ENCODE measurements at regions not wholly inside any gene's neighbourhood (a gene's known extent, or its start where the extent isn't known, plus 50 kb on each side); places are given as distances from the start of the nearest gene placed in this dataset.
"Not testable (repeated sequence)": the region's sequence is repeated elsewhere in the genome, so short reads cannot be mapped to it uniquely, and the experiment has no call there.

DNA sequence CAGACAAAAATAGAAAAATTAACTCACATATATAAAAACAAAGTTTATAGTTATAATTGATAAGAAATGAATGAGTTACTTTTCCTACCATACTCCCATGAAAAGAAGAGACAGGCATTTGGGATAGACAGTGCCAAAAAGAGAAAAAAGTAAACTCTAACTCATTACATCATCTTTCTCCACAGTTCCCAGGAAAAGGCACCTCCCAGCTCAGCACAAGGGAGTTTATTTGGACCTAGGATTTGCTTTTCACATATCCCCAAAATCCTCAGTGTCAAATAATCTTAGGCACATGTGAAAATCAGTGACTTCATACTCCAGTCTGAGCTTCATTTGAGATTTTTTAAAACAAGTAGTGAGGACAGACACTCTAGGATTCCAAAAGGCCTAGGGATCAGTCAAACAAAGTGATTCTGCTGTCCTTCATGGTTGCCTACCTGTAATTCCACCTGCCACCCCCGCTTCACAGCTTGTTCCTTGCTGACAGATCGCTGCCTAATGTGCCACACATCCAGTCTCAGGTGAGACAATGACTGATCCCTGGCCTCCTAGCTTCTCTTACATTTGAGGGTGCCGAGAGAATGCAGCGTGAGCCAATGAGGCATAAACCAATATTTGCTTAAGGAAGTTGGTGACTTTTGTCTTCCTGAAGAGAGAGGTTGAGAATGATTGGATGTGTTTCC is 573.7 kb downstream of the TBL1XR1 start:
- CTCF ChIA-PET: no interaction called here
- Mint-ChIP-seq H3K36me3 (no peaks in the 10 kb centered on the region), H3K4me1 (no peaks in the 10 kb centered on the region), H3K4me3 (no peak overlapping the region), H3K27ac (no peak overlapping the region), H3K27me3 (no peaks in the 10 kb centered on the region), H3K9me3 (ENCODE audit: low read depth) (peaks cover 2% of the 10 kb centered on the region)
- DNase-seq: no peak
- no peak for ATAC-seq

DNA sequence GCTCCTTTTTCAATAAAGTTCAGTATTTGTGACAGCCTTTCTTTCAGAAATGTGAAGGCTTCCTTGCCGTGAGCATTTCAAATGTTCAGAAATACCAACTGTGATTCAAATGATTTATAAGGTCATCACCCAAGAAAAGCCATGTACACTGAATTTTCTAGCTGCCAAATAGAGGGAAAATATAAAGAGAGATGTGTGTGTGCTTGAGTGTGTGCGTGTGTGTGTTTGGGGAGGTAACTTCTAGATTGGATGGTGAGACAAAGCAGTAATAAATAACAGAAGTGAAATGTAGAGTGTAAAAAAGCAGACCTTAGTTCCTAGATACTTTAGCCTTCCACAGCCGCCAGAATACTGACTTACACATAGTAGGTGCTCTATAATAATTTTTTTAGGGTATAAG is 577.4 kb downstream of the TBL1XR1 start:
- Mint-ChIP-seq H3K4me1 (no peaks in the 10 kb centered on the region), H3K36me3 (no peaks in the 10 kb centered on the region), H3K9me3 (ENCODE audit: low read depth) (no peaks in the 10 kb centered on the region), H3K4me3 (no peak overlapping the region), H3K27ac (no peak overlapping the region), H3K27me3 (no peaks in the 10 kb centered on the region)
- DNase-seq (no peak), ATAC-seq (no peak)
- CTCF ChIA-PET: no interaction called here

DNA sequence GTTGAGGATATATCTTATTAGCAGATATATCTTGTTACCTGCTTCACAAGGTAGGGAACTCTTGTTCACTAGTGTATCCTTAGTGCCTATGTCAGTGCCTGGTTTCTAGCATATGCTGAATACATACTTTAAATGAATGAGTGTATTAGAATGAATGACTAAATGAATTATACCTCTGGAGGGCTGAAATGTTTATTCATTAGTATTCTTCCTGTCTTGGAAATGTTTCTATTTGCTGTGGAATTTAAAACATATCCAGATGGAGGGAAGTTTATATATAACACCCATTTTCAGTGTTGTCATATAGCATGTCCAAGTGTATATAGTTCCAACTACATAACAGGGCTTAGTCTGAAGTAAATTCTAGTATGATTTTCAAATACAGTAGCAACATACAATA is 581.5 kb downstream of the TBL1XR1 start:
- H3K27ac Mint-ChIP-seq: no peak overlapping the region
- no peaks in the 10 kb centered on the region for H3K36me3 Mint-ChIP-seq
- H3K4me3 Mint-ChIP-seq: no peak overlapping the region
- ATAC-seq (no peak), DNase-seq (no peak)
- CTCF ChIA-PET: no interaction called here
- no peaks in the 10 kb centered on the region for H3K9me3 Mint-ChIP-seq (ENCODE audit: low read depth)
- H3K27me3 Mint-ChIP-seq: no peaks in the 10 kb centered on the region
- no peaks in the 10 kb centered on the region for H3K4me1 Mint-ChIP-seq

DNA sequence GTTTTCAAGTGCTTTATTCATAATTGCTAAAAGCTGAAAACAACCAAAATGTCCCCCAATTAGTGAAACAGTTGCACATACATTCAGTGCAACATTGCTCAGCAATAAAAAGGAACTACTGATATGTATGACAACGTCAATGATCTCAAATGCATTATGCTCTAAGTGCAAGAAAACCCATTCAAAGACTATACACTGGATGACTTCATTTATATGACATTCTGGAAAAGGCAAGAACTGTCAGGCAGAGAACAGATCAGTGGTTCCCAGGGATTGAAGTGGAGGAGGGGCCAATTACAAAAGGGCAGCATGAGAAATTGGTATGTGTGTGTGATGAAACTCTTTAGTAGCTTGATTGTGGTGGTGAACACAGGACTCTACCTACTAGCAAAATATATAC is 585.6 kb downstream of the TBL1XR1 start:
- Mint-ChIP-seq H3K27ac (no peak overlapping the region), H3K27me3 (no peaks in the 10 kb centered on the region), H3K4me1 (no peaks in the 10 kb centered on the region)

DNA sequence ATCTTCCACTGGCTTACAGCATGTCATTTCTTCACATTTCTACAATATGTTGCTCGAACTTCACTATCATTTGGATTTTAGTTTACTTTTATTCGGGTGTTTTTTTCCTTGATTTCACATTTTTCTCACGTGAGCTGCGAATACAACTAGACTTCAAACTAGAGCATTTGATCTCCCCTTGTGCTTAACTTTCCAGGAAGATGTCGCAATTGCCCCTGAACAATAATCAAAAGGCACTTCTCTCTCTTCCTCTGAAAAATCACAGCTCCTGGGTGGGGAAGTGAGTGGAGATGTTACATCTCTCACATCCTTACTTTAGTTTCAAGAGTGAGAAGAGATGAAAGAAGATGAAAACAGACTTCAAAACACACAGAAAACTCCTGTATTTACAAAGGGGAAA is 587.9 kb downstream of the TBL1XR1 start:
- H3K27me3 Mint-ChIP-seq: no peaks in the 10 kb centered on the region
- H3K36me3 Mint-ChIP-seq: no peaks in the 10 kb centered on the region
- no peak for DNase-seq
- no peak overlapping the region for H3K27ac Mint-ChIP-seq
- ATAC-seq: no peak
- no peaks in the 10 kb centered on the region for H3K4me1 Mint-ChIP-seq
- peaks cover 9% of the 10 kb centered on the region for H3K9me3 Mint-ChIP-seq (ENCODE audit: low read depth)
- H3K4me3 Mint-ChIP-seq: no peak overlapping the region
- CTCF ChIA-PET: no interaction called here

More for the DNA sequence above, 585.6 kb downstream of the TBL1XR1 start:
- Mint-ChIP-seq H3K36me3 (no peaks in the 10 kb centered on the region), H3K9me3 (ENCODE audit: low read depth) (peaks cover 3% of the 10 kb centered on the region), H3K4me3 (no peak overlapping the region)
- ATAC-seq (no peak), DNase-seq (no peak)
- CTCF ChIA-PET: no interaction called here

DNA sequence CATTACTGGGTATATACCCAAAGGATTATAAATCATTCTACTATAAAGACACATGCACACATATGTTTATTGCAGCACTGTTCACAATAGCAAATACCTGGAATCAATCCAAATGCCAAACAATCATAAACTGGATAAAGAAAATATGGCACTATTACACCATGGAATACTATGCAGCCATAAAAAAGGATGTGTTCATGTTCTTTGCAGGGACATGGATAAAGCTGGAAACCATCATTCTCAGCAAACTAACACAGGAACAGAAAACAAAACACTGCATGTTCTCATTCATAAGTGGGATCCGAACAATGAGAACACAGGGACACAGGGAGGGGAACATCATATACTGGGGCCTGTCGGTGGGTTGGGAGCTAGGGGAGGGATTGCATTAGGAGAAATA is 591.7 kb downstream of the TBL1XR1 start:
- H3K27me3 Mint-ChIP-seq; H3K36me3 Mint-ChIP-seq; H3K4me3 Mint-ChIP-seq; ATAC-seq; DNase-seq; H3K27ac Mint-ChIP-seq; CTCF ChIA-PET; H3K4me1 Mint-ChIP-seq; H3K9me3 Mint-ChIP-seq (ENCODE audit: low read depth): not testable (repeated sequence)

DNA sequence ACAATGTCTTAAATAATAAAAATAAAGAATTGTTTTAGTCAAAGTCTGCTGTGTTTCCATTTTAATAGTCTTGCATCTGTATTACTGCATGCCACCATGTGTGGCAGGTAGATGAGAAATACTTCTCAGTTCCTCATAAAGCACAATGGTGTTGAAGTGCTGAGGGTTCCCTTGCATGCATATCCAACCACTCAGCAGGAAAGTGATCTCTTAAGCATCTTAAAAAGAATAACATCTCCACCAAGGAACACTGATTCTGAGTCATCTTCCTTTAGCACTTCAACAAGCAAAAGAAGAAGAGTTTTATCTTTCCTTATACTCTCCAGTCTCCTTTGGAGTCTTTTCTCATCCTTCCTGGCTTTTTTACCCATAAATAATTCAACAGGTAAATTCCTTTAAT is 602.0 kb downstream of the TBL1XR1 start:
- Mint-ChIP-seq H3K27me3 (no peaks in the 10 kb centered on the region), H3K4me3 (no peak overlapping the region), H3K36me3 (no peaks in the 10 kb centered on the region), H3K4me1 (no peaks in the 10 kb centered on the region), H3K27ac (no peak overlapping the region), H3K9me3 (ENCODE audit: low read depth) (no peaks in the 10 kb centered on the region)
- ATAC-seq (no peak), DNase-seq (no peak)
- CTCF ChIA-PET: no interaction called here

DNA sequence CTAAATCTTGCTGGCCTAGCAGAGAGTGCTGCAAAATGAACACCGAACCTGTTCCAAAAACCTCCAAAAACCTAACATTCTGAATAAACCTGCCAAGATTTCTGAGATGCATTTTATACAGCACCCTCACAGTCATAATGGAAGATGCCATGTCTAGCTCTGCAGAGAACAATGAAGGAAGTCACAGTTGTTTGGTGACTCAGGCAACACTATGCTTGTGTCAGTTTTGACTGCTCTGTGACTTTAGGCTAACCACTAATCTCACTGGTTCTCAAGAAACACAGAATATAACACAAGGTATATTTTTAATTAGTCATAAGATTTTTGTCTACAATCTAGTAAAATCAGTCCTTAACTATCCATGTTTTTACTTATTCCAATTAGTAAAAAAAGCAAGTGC is 606.6 kb downstream of the TBL1XR1 start:
- no peak overlapping the region for H3K4me3 Mint-ChIP-seq
- CTCF ChIA-PET: no interaction called here
- no peak overlapping the region for H3K27ac Mint-ChIP-seq
- ATAC-seq: no peak
- no peaks in the 10 kb centered on the region for H3K4me1 Mint-ChIP-seq
- H3K9me3 Mint-ChIP-seq (ENCODE audit: low read depth): no peaks in the 10 kb centered on the region
- H3K36me3 Mint-ChIP-seq: no peaks in the 10 kb centered on the region
- DNase-seq: no peak
- H3K27me3 Mint-ChIP-seq: no peaks in the 10 kb centered on the region

DNA sequence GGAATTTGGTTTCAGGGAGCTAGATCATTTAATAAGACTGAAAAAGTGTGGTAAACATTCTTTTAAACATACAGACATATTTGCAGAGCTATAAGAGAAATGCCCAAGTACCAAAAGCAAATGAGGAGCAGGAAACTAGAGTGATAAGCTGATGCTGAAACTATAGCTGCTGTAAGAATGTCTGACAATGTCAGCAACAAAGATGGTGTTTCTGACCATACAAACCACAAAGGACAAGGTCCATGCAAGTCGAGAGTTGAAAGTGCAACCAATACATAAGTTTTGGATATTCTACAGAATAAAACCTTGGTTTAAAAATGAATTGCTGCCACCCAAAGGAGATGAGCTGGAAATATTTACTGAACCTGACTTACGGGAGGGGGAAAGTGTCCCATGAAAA is 610.2 kb downstream of the TBL1XR1 start:
- H3K27me3 Mint-ChIP-seq: no peaks in the 10 kb centered on the region
- peaks cover 2% of the 10 kb centered on the region for H3K9me3 Mint-ChIP-seq (ENCODE audit: low read depth)
- H3K36me3 Mint-ChIP-seq: no peaks in the 10 kb centered on the region
- H3K4me1 Mint-ChIP-seq: no peaks in the 10 kb centered on the region
- DNase-seq (no peak), ATAC-seq (no peak)
- CTCF ChIA-PET: no interaction called here
- H3K27ac Mint-ChIP-seq: no peak overlapping the region
- no peak overlapping the region for H3K4me3 Mint-ChIP-seq

DNA sequence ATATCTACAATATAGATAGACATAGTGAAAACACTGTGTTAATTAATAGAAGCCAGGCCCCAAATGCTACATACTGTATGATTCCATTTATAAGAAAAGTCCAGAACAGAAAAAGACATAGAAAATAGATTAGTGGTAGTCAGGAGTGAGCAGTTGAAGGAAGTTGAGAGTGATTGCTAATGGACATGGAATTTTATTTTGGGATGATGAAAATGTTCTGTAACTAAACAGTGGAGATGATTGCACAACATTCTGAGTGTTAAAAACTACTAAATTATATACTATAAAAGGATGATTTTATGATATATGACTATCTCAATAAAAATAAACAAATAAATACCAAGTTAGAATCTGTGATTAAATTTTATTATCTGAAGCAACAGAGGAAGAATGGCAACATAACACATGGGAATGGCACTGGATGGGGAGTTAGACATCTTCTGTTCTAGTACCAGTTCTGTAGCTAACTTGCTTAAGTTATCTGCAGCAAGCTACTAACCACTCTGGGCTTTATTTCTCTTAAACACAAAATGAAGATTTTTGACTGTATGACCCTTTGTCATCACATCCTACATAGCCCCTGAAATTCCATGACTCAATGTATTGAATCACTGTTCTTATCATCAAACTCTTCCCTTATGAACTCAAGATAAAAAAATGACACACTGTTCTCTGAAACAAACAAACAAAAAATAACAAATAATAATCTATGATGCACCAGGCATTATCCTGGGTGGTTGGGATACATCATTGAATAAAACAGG is 612.7 kb downstream of the TBL1XR1 start:
- ATAC-seq (no peak), DNase-seq (no peak)
- Mint-ChIP-seq H3K27me3 (no peaks in the 10 kb centered on the region), H3K4me1 (no peaks in the 10 kb centered on the region), H3K36me3 (no peaks in the 10 kb centered on the region), H3K4me3 (no peak overlapping the region), H3K9me3 (ENCODE audit: low read depth) (peaks cover 2% of the 10 kb centered on the region), H3K27ac (no peak overlapping the region)
- CTCF ChIA-PET: no interaction called here

DNA sequence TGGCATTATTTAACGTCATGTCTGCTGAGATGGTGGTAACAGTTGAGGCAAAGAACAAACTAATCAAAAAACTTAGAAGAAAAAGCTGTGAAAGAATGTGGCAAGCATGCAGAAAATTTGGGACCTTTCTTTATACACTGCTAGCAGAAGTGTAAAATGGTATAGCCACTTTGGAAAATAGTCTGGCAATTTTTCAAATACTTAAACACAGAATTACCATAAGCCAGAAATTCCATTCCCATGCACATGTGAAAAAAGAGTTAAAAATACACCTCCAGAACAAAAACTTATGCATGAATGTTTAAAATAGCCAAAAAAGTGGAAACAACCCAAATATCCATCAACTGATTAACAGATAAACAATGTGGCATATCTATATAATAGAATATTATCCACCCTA is 613.3 kb downstream of the TBL1XR1 start:
- ATAC-seq (no peak), DNase-seq (no peak)
- Mint-ChIP-seq H3K27ac (no peak overlapping the region), H3K27me3 (no peaks in the 10 kb centered on the region), H3K4me3 (no peak overlapping the region), H3K36me3 (no peaks in the 10 kb centered on the region), H3K9me3 (ENCODE audit: low read depth) (peaks cover 2% of the 10 kb centered on the region), H3K4me1 (no peaks in the 10 kb centered on the region)
- CTCF ChIA-PET: interaction anchor here (0.7 kb wide), 1 partner anchor 58 kb away, joined by 3 read pairs; no protein-coding TSS in a partner anchor

DNA sequence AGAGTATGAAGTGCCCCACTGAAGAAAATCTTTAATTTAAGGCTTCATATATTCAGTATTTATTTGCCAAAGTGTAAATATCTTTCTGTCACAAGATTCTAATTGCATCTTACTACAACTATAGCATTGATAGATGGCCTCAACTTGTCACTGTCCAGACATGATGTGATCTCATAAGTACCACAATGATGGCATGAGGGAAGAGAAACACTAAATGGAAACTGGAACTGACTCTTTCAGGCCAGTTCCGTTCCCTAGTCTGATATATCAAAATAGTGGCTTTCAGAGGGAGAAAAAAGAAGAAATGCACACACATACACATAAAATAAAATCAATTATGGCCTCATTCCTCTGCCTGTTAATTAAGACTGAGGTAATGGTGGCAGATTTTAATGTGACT is 615.7 kb downstream of the TBL1XR1 start:
- Mint-ChIP-seq H3K9me3 (ENCODE audit: low read depth) (peaks cover 2% of the 10 kb centered on the region), H3K36me3 (no peaks in the 10 kb centered on the region), H3K4me1 (no peaks in the 10 kb centered on the region), H3K27me3 (no peaks in the 10 kb centered on the region), H3K4me3 (no peak overlapping the region), H3K27ac (no peak overlapping the region)
- ATAC-seq (no peak), DNase-seq (no peak)
- CTCF ChIA-PET: no interaction called here

DNA sequence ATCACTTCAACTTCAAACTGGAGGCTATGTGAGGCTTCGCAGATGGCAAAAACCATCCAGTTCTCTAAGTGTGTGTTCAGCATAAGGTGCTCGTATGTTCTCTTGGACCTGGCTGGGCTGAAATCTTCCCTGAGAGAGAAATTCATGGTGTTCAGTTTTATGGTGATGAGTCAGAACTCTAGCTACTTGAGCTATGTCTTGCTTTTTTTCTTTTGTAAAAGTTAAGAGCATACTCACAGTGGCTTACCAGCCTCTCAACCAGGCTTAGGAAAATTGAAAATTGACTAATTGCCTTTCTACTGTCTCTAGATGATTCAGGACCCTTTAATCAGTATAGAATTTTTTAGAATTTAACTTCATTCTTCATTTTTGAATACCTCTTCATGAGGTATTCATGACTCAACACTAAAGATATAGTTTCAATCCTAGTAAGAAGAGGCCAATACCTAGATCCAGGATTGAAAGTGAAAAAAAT is 617.5 kb downstream of the TBL1XR1 start:
- DNase-seq: no peak
- Mint-ChIP-seq H3K9me3 (ENCODE audit: low read depth) (peaks cover 2% of the 10 kb centered on the region), H3K4me1 (no peaks in the 10 kb centered on the region), H3K27me3 (no peaks in the 10 kb centered on the region), H3K27ac (no peak overlapping the region), H3K36me3 (no peaks in the 10 kb centered on the region), H3K4me3 (no peak overlapping the region)
- ATAC-seq: no peak
- CTCF ChIA-PET: no interaction called here

DNA sequence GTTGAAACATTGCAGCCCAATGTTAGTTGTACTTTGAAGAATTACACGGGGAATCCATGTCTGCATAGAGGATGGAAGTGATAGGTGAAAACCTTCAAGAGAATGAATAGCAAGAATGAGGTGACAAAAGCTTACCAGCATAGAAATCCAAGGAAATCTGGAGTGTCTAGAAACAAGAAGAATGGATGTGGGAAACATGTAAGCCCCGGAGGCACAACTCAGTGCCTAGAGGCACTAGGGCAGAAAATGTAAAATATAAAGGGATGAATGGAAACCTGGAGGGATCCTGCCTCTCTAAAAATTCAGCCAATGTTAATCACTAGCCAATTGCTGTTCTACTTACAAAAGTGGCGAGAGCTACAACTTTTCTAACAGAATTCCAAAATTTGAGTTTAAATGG is 619.0 kb downstream of the TBL1XR1 start:
- H3K9me3 Mint-ChIP-seq (ENCODE audit: low read depth): no peaks in the 10 kb centered on the region
- H3K4me1 Mint-ChIP-seq: no peaks in the 10 kb centered on the region
- DNase-seq (no peak), ATAC-seq (no peak)
- no peaks in the 10 kb centered on the region for H3K27me3 Mint-ChIP-seq
- no peak overlapping the region for H3K4me3 Mint-ChIP-seq
- CTCF ChIA-PET: no interaction called here
- no peaks in the 10 kb centered on the region for H3K36me3 Mint-ChIP-seq
- no peak overlapping the region for H3K27ac Mint-ChIP-seq
